Activated CD4-positive, alpha-beta T cell treated with anti-CD3 and anti-CD28 coated beads for 4 hours (primary cell): ENCODE measurements at regions not wholly inside any gene's neighbourhood (a gene's known extent, or its start where the extent isn't known, plus 50 kb on each side); places are given as distances from the start of the nearest gene placed in this dataset.
"Not testable (repeated sequence)": the region's sequence is repeated elsewhere in the genome, so short reads cannot be mapped to it uniquely, and the experiment has no call there.

Source experiments
- DNase-seq, 2 donors: peaks; one replicate each; pipeline ENCODE4 v3.0.0-alpha.2; 2020

- DNase-seq, result no peak
Observed at GRCh38 chr20:48057739-48058138, 272.5 kb upstream of the SULF2 start.

- DNase-seq, result no peak
Observed at GRCh38 chr20:48057251-48057650, 272.0 kb upstream of the SULF2 start.

- DNase-seq, result no peak
Observed at GRCh38 chr20:48056218-48056617, 270.9 kb upstream of the SULF2 start.

GRCh38 chr20:48054051-48054450, 268.8 kb upstream of the SULF2 start:
- no peak for DNase-seq

- no peak for DNase-seq
Observed at GRCh38 chr20:48052475-48052835, 267.2 kb upstream of the SULF2 start.

GRCh38 chr20:48051794-48052474, 266.7 kb upstream of the SULF2 start:
- DNase-seq, result no peak

GRCh38 chr20:48049641-48050040, 264.4 kb upstream of the SULF2 start:
- DNase-seq, result no peak

GRCh38 chr20:48049171-48049570, 263.9 kb upstream of the SULF2 start:
- DNase-seq, result no peak

GRCh38 chr20:48047447-48047846, 262.2 kb upstream of the SULF2 start:
- no peak for DNase-seq

GRCh38 chr20:48042628-48043027, 257.3 kb upstream of the SULF2 start:
- no peak for DNase-seq

- DNase-seq, result no peak
Observed at GRCh38 chr20:48041078-48041780, 255.9 kb upstream of the SULF2 start.

- no peak for DNase-seq
Observed at GRCh38 chr20:48040491-48040890, 255.2 kb upstream of the SULF2 start.

GRCh38 chr20:48040051-48040450, 254.8 kb upstream of the SULF2 start:
- DNase-seq, result no peak

GRCh38 chr20:48039514-48039913, 254.2 kb upstream of the SULF2 start:
- DNase-seq, result no peak

- no peak for DNase-seq
Observed at GRCh38 chr20:48038713-48039112, 253.4 kb upstream of the SULF2 start.

GRCh38 chr20:48037798-48038197, 252.5 kb upstream of the SULF2 start:
- DNase-seq, result not testable (repeated sequence)

GRCh38 chr20:48035961-48036731, 250.9 kb upstream of the SULF2 start:
- no peak for DNase-seq

GRCh38 chr20:48034751-48035150, 249.5 kb upstream of the SULF2 start:
- DNase-seq, result no peak

GRCh38 chr20:48033005-48033404, 247.7 kb upstream of the SULF2 start:
- DNase-seq, result not testable (repeated sequence)

GRCh38 chr20:48031122-48031521, 245.8 kb upstream of the SULF2 start:
- DNase-seq, result no peak

- no peak for DNase-seq
Observed at GRCh38 chr20:48026981-48027592, 241.8 kb upstream of the SULF2 start.

GRCh38 chr20:48025661-48026060, 240.4 kb upstream of the SULF2 start:
- no peak for DNase-seq

GRCh38 chr20:48025051-48025515, 239.8 kb upstream of the SULF2 start:
- DNase-seq, result no peak
